Esophagus (tissue), 2 donors: ENCODE measurements at regions not wholly inside any gene's neighbourhood (a gene's known extent, or its start where the extent isn't known, plus 50 kb on each side); places are given as distances from the start of the nearest gene placed in this dataset.
"Not testable (repeated sequence)": the region's sequence is repeated elsewhere in the genome, so short reads cannot be mapped to it uniquely, and the experiment has no call there.

ENCODE experiments used
- H3K27ac ChIP-seq, 2 donors: one replicate each; pipeline ENCODE4 v1.5.1; 2013; ENCODE audit warnings: low read depth in 2 of 2, mild to moderate bottlenecking in 2 of 2, inconsistent platforms in 1 of 2, low read length in 1 of 2, moderate library complexity in 1 of 2
- H3K27me3 ChIP-seq, 2 donors: one replicate each; pipeline ENCODE4 v1.6.1; 2013; ENCODE audit warnings: low read length in 2 of 2, control low read depth in 1 of 2, mild to moderate bottlenecking in 1 of 2; ENCODE audit not compliant: insufficient read depth in 2 of 2, control insufficient read depth in 1 of 2
- H3K36me3 ChIP-seq, 2 donors: one replicate each; pipeline ENCODE4 v1.6.1; 2013; ENCODE audit warnings: low read length in 1 of 2; ENCODE audit not compliant: control insufficient read depth in 2 of 2, insufficient read depth in 2 of 2
- H3K4me1 ChIP-seq, 2 donors: one replicate each; pipeline ENCODE4 v1.6.1; 2013; ENCODE audit warnings: low read length in 1 of 2; ENCODE audit not compliant: control insufficient read depth in 2 of 2, insufficient read depth in 2 of 2
- H3K4me3 ChIP-seq, 2 donors: one replicate each; pipeline ENCODE4 v1.5.1; 2013; ENCODE audit warnings: low read length in 2 of 2, mild to moderate bottlenecking in 2 of 2, low read depth in 1 of 2, moderate library complexity in 1 of 2
- H3K9me3 ChIP-seq, 2 donors: one replicate each; pipeline ENCODE4 v1.6.1; 2013; ENCODE audit warnings: mild to moderate bottlenecking in 2 of 2, low read depth in 1 of 2, low read length in 1 of 2, moderate library complexity in 1 of 2; ENCODE audit not compliant: control insufficient read depth in 2 of 2, insufficient read depth in 1 of 2
- WGBS, 2 donors: extraction: QIAGEN DNeasy Blood & Tissue Kit; methylation state at CpG; one replicate each; pipeline ENCODE4 v1.1.7; 2013; 5-methylcytosine and 5-hydroxymethylcytosine counted together
- donor health status: healthy with polysubstance abuse.
- donor health status: Bipolar disorder and iron deficiency.

DNA sequence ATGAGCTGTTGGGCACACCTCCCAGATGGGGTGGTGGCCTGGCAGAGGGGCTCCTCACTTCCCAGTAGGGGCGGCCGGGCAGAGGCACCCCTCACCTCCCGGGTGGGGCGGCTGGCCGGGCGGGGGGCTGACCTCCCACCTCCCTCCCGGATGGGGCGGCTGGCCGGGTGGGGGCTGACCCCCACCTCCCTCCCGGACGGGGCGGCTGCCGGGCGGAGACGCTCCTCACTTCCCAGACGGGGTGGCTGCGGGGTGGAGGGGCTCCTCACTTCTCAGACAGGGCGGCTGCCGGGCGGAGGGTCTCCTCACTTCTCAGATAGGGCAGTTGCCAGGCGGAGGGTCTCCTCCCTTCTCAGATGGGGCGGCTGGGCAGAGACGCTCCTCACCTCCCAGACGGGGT lies 820.0 kb downstream of the ZPLD1 start:
- WGBS, 2 donors = 95% methylated on average over 21 of the region's 24 CpGs
- not testable (repeated sequence) for H3K9me3 ChIP-seq, H3K4me3 ChIP-seq, H3K4me1 ChIP-seq, H3K36me3 ChIP-seq, H3K27me3 ChIP-seq, H3K27ac ChIP-seq

- no peaks in the 10 kb centered on the region for H3K4me1 ChIP-seq
- H3K36me3 ChIP-seq = no peaks in the 10 kb centered on the region
- no peak overlapping the region for H3K4me3 ChIP-seq
- H3K9me3 ChIP-seq = peaks cover 0 to 2% of the 10 kb centered on the region in 2 donors
- no peaks in the 10 kb centered on the region for H3K27me3 ChIP-seq
- H3K27ac ChIP-seq = no peak overlapping the region
These were observed 834.5 kb downstream of the ZPLD1 start for GRCh38 chr3:103269287-103269686.

- WGBS, 2 donors = 69 to 76% methylated on average over 2 of the region's 2 CpGs
- Histone ChIP-seq H3K4me1 (no peaks in the 10 kb centered on the region), H3K27me3 (no peaks in the 10 kb centered on the region), H3K9me3 (peaks cover 0 to 2% of the 10 kb centered on the region in 2 donors), H3K27ac (no peak overlapping the region), H3K36me3 (no peaks in the 10 kb centered on the region), H3K4me3 (no peak overlapping the region)
These were observed 836.8 kb downstream of the ZPLD1 start for GRCh38 chr3:103271575-103271974.

GRCh38 chr3:103295974-103296570 lies 861.3 kb downstream of the ZPLD1 start:
- Histone ChIP-seq H3K4me3 (no peak overlapping the region), H3K4me1 (no peaks in the 10 kb centered on the region), H3K27ac (no peak overlapping the region), H3K9me3 (no peaks in the 10 kb centered on the region), H3K36me3 (no peaks in the 10 kb centered on the region), H3K27me3 (no peaks in the 10 kb centered on the region)
- 40 to 53% methylated on average over 2 of the region's 2 CpGs for WGBS, 2 donors

DNA sequence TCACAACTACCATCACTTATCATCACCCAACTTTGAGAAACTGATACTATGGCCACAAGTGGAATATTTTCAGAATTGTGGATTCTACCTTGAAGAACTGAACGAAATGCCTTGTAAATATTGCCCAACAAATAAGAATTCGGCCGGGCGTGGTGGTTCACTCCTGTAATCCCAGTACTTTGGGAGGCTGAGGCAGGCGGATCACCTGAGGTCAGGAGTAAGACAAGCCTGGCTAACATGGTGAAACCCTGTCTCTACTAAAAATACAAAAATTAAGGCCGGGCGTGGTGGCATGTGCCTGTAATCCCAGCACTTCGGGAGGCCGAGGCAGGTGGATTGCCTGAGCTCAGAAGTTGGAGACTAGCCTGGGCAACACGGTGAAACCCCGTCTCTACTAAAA lies 862.7 kb downstream of the ZPLD1 start:
- not testable (repeated sequence) for H3K27ac ChIP-seq, H3K4me1 ChIP-seq, H3K9me3 ChIP-seq, H3K4me3 ChIP-seq, H3K27me3 ChIP-seq, H3K36me3 ChIP-seq
- 90 to 94% methylated on average over 11 of the region's 11 CpGs for WGBS, 2 donors

DNA sequence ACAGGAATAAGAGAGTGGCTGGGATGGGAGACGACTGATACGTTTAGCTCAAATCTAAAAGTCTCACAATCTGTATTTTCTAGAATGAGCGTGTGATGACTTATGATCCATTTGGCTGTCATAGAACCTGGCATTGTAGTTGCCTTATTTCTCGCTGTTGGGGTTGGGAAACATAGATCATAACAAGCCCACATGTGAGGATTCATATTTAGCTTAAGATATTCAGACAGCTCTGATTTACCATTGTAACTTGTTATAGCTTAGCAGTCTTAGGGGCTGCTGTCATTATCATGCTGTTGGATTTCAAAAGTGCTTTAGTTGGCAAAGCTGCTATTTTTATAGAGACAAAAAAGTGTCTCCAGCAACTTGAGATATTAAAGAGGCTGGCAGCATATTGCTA lies 871.3 kb downstream of the ZPLD1 start:
- Histone ChIP-seq H3K36me3 (no peaks in the 10 kb centered on the region), H3K9me3 (peaks cover 3 to 4% of the 10 kb centered on the region in 2 donors), H3K27ac (no peak overlapping the region), H3K4me1 (no peaks in the 10 kb centered on the region), H3K27me3 (no peaks in the 10 kb centered on the region), H3K4me3 (no peak overlapping the region)
- WGBS, 2 donors = 63 to 68% methylated on average over 4 of the region's 4 CpGs

GRCh38 chr3:103308921-103309320 lies 874.1 kb downstream of the ZPLD1 start:
- Histone ChIP-seq H3K4me1 (no peaks in the 10 kb centered on the region), H3K27ac (no peak overlapping the region), H3K9me3 (peaks cover 1 to 4% of the 10 kb centered on the region in 2 donors), H3K4me3 (no peak overlapping the region), H3K27me3 (no peaks in the 10 kb centered on the region), H3K36me3 (no peaks in the 10 kb centered on the region)
- 60 to 65% methylated on average over 1 of the region's 1 CpG for WGBS, 2 donors

DNA sequence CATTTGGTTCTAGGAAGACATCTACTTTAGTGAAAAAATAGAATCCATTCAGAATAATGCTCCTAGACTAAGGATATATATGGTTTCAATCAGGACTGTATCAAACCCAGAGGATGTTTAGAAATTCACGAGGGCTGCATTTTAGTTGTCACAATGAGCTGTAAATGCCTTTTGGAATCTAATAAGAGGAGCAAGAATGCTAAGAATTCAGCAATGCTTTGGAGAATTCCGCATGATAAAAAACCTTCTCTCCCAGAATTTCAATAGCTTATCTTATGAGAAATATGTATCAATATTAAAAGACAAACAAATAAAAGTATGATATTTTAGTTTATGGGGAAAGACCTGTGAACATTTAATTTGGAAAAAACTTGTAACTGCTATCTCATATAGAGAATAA lies 885.1 kb downstream of the ZPLD1 start:
- Histone ChIP-seq H3K9me3 (no peaks in the 10 kb centered on the region), H3K36me3 (no peaks in the 10 kb centered on the region), H3K4me1 (no peaks in the 10 kb centered on the region), H3K27ac (no peak overlapping the region), H3K4me3 (no peak overlapping the region), H3K27me3 (no peaks in the 10 kb centered on the region)
- WGBS, 2 donors = 46 to 51% methylated on average over 2 of the region's 2 CpGs

- 77 to 79% methylated on average over 2 of the region's 2 CpGs for WGBS, 2 donors
- no peaks in the 10 kb centered on the region for H3K9me3 ChIP-seq
- no peaks in the 10 kb centered on the region for H3K27me3 ChIP-seq
These were observed 902.5 kb downstream of the ZPLD1 start for GRCh38 chr3:103337179-103337845.

GRCh38 chr3:103341078-103341606 lies 906.3 kb downstream of the ZPLD1 start:
- Histone ChIP-seq H3K4me3 (no peak overlapping the region), H3K27me3 (no peaks in the 10 kb centered on the region), H3K4me1 (no peaks in the 10 kb centered on the region), H3K36me3 (no peaks in the 10 kb centered on the region), H3K9me3 (no peaks in the 10 kb centered on the region), H3K27ac (no peak overlapping the region)
- WGBS, 2 donors = 82 to 85% methylated on average over 4 of the region's 4 CpGs

More at GRCh38 chr3:103337179-103337845, 902.5 kb downstream of the ZPLD1 start:
- Histone ChIP-seq H3K4me3 (no peak overlapping the region), H3K27ac (no peak overlapping the region), H3K36me3 (no peaks in the 10 kb centered on the region), H3K4me1 (no peaks in the 10 kb centered on the region)
